GM12892 (cell line): ENCODE measurements at regions not wholly inside any gene's neighbourhood (a gene's known extent, or its start where the extent isn't known, plus 50 kb on each side); places are given as distances from the start of the nearest gene placed in this dataset.

Experiments
- POLR2A ChIP-seq: IDR thresholded peaks from 2 replicates; pipeline ENCODE4 v1.6.1; 2011; ENCODE audit warnings: low read depth, low read length, control low read depth
- POLR2AphosphoS5 ChIP-seq: IDR thresholded peaks from 2 replicates; pipeline ENCODE4 v1.6.1; 2011; ENCODE audit warnings: low read depth, low read length, control low read depth

DNA sequence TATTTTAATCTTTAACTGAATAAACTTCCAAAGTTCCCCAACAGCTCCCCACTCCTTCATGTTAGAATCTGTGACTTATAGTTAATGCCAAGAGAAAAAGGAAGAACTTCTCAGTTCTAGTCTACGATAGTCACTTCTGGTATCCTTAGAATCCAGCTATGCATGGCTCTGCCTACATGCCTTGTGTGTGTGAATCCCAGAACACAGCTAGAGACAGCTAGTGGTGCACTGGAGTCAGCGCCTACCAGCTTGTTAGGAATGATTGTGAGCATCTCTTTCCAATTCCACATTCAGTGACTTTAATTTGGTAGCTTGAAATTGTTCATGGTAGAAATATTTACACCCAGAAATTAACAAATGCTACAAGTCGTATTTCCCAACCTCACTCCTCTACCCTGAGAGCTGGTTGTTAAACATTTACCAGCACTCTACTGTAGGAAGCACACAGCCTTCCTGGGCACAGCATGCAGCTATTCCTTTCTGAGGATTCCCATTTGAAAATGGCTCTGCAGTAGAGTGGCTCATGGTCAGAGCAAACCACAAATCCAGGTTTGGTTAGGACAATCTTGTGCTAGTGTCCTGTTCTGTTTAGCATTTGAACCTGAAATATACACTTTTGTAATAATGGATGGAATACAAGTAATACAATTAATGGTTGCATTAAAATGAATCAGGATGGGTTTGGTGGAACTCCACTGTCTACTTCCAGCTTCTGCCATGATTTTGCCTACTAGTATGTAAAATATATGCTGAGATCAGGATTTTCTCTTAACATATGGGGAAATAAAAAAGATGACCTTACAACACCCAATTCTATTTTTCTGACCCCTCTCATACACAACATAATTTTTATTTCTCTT lies 371.0 kb upstream of the GBE1 start:
- TF ChIP-seq POLR2A, result no peak
- TF ChIP-seq POLR2AphosphoS5, result no peak
